ENCODE measurements at regions not wholly inside any gene's neighbourhood (a gene's known extent, or its start where the extent isn't known, plus 50 kb on each side); places are given as distances from the start of the nearest gene placed in this dataset.

- no peak overlapping the region for H3K27ac ChIP-seq (ENCODE audit: low read depth, low read length)
- no peaks in the 10 kb centered on the region for H3K79me2 ChIP-seq (ENCODE audit: insufficient read depth, low read length)
- no peak for DNase-seq (ENCODE audit: insufficient read length, low spot score, missing footprints)
- H3K4me3 ChIP-seq (ENCODE audit: insufficient read depth, low read length) = no peak overlapping the region
- H3K27me3 ChIP-seq (ENCODE audit: insufficient read depth, low read length) = no peaks in the 10 kb centered on the region
- no peaks in the 10 kb centered on the region for H3K9me3 ChIP-seq (ENCODE audit: low read depth, low read length)
- H3K4me1 ChIP-seq (ENCODE audit: insufficient read depth, low read length) = no peaks in the 10 kb centered on the region
- H3K36me3 ChIP-seq (ENCODE audit: insufficient read depth, low read length) = no peaks in the 10 kb centered on the region
- no peak overlapping the region for H3K4me2 ChIP-seq (ENCODE audit: insufficient read depth, low read length)
- H2AFZ ChIP-seq (ENCODE audit: low read length) = no peak overlapping the region
- H4K20me1 ChIP-seq (ENCODE audit: insufficient read depth, low read length) = no peaks in the 10 kb centered on the region
- TF ChIP-seq CTCF (IDR thresholded peaks at IDR 0.05; ENCODE audit: extremely low read depth, low read depth, low read length) = no peak
These were observed 183.5 kb upstream of the FSTL5 start for GRCh38 chr4:162347156-162347841.

- no peak for TF ChIP-seq CTCF (IDR thresholded peaks at IDR 0.05; ENCODE audit: extremely low read depth, low read depth, low read length)
These were observed 180.2 kb upstream of the FSTL5 start for GRCh38 chr4:162343967-162344366.

GRCh38 chr4:162341533-162341932, 177.7 kb upstream of the FSTL5 start:
- H3K4me1 ChIP-seq (ENCODE audit: insufficient read depth, low read length) = no peaks in the 10 kb centered on the region
- no peaks in the 10 kb centered on the region for H4K20me1 ChIP-seq (ENCODE audit: insufficient read depth, low read length)
- no peak for DNase-seq (ENCODE audit: insufficient read length, low spot score, missing footprints)
- H3K4me3 ChIP-seq (ENCODE audit: insufficient read depth, low read length) = no peak overlapping the region
- no peaks in the 10 kb centered on the region for H3K9me3 ChIP-seq (ENCODE audit: low read depth, low read length)
- H3K4me2 ChIP-seq (ENCODE audit: insufficient read depth, low read length) = no peak overlapping the region
- H3K27ac ChIP-seq (ENCODE audit: low read depth, low read length) = no peak overlapping the region
- no peaks in the 10 kb centered on the region for H3K36me3 ChIP-seq (ENCODE audit: insufficient read depth, low read length)
- H3K79me2 ChIP-seq (ENCODE audit: insufficient read depth, low read length) = no peaks in the 10 kb centered on the region
- H3K27me3 ChIP-seq (ENCODE audit: insufficient read depth, low read length) = no peaks in the 10 kb centered on the region
- H2AFZ ChIP-seq (ENCODE audit: low read length) = no peak overlapping the region
- TF ChIP-seq CTCF (IDR thresholded peaks at IDR 0.05; ENCODE audit: extremely low read depth, low read depth, low read length) = no peak

More at GRCh38 chr4:162343967-162344366, 180.2 kb upstream of the FSTL5 start:
- Histone ChIP-seq H3K27me3 (ENCODE audit: insufficient read depth, low read length) (no peaks in the 10 kb centered on the region), H4K20me1 (ENCODE audit: insufficient read depth, low read length) (no peaks in the 10 kb centered on the region), H3K4me2 (ENCODE audit: insufficient read depth, low read length) (no peak overlapping the region), H3K27ac (ENCODE audit: low read depth, low read length) (no peak overlapping the region), H3K79me2 (ENCODE audit: insufficient read depth, low read length) (no peaks in the 10 kb centered on the region), H2AFZ (ENCODE audit: low read length) (no peak overlapping the region), H3K4me3 (ENCODE audit: insufficient read depth, low read length) (no peak overlapping the region), H3K36me3 (ENCODE audit: insufficient read depth, low read length) (no peaks in the 10 kb centered on the region), H3K9me3 (ENCODE audit: low read depth, low read length) (no peaks in the 10 kb centered on the region), H3K4me1 (ENCODE audit: insufficient read depth, low read length) (no peaks in the 10 kb centered on the region)
- no peak for DNase-seq (ENCODE audit: insufficient read length, low spot score, missing footprints)

DNA sequence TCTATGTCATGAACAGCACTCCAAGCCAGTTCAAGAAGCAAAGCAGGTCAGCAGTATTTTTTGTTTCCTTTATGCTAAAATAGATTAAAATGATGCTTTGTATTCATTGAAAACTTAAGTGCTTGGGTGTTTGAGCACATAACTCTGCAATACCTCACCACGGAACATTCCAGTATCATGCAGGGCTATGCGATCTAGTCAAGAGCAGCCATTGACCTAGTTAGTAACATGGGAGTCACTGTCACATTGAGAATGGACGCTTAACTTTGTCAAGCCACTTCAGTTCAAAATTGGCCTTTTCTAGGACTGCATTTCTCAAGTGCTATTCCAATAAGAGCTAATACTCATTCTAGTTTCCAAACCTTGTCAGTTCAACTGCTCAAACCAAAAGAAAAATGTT, 160.1 kb upstream of the FSTL5 start:
- no peak overlapping the region for H3K27ac ChIP-seq (ENCODE audit: low read depth, low read length)
- no peak overlapping the region for H3K4me3 ChIP-seq (ENCODE audit: insufficient read depth, low read length)
- H3K36me3 ChIP-seq (ENCODE audit: insufficient read depth, low read length) = no peaks in the 10 kb centered on the region
- H3K4me2 ChIP-seq (ENCODE audit: insufficient read depth, low read length) = no peak overlapping the region
- TF ChIP-seq CTCF (IDR thresholded peaks at IDR 0.05; ENCODE audit: extremely low read depth, low read depth, low read length) = no peak
- no peak overlapping the region for H2AFZ ChIP-seq (ENCODE audit: low read length)
- H3K4me1 ChIP-seq (ENCODE audit: insufficient read depth, low read length) = no peaks in the 10 kb centered on the region
- no peaks in the 10 kb centered on the region for H3K79me2 ChIP-seq (ENCODE audit: insufficient read depth, low read length)
- H4K20me1 ChIP-seq (ENCODE audit: insufficient read depth, low read length) = no peaks in the 10 kb centered on the region
- DNase-seq (ENCODE audit: insufficient read length, low spot score, missing footprints) = no peak
- H3K27me3 ChIP-seq (ENCODE audit: insufficient read depth, low read length) = no peaks in the 10 kb centered on the region
- H3K9me3 ChIP-seq (ENCODE audit: low read depth, low read length) = no peaks in the 10 kb centered on the region
